LNCAP (cell line): ENCODE measurements at regions not wholly inside any gene's neighbourhood (a gene's known extent, or its start where the extent isn't known, plus 50 kb on each side); places are given as distances from the start of the nearest gene placed in this dataset.

ENCODE experiments used
- TF ChIP-seq, protein P1 (sequence below): fragments of 450-650 bp; IDR thresholded peaks from 2 replicates; pipeline ENCODE4 v1.5.1; 2017; ENCODE audit warnings: mild to moderate bottlenecking

DNA sequence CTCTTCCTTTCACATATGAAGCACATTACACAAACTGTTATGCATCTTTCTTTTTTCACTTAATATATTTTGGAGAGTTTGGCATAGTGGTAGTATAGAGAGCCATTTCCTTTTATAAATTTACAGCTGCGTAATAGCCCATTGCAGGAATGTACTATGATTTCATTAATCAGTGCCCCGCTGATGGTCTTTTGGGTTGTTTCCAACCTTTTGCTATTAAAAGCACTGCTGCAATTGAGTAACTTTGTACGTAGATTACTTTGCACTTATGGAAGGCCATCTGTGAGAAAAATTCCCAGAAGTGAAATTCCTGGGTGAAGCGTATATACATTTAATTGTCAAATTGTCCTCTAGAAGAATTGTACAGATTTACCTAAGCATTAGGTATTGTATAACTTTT is 565.3 kb upstream of the ZNF804A start:
- TF ChIP-seq, protein P1, sequence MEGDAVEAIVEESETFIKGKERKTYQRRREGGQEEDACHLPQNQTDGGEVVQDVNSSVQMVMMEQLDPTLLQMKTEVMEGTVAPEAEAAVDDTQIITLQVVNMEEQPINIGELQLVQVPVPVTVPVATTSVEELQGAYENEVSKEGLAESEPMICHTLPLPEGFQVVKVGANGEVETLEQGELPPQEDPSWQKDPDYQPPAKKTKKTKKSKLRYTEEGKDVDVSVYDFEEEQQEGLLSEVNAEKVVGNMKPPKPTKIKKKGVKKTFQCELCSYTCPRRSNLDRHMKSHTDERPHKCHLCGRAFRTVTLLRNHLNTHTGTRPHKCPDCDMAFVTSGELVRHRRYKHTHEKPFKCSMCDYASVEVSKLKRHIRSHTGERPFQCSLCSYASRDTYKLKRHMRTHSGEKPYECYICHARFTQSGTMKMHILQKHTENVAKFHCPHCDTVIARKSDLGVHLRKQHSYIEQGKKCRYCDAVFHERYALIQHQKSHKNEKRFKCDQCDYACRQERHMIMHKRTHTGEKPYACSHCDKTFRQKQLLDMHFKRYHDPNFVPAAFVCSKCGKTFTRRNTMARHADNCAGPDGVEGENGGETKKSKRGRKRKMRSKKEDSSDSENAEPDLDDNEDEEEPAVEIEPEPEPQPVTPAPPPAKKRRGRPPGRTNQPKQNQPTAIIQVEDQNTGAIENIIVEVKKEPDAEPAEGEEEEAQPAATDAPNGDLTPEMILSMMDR: no peak

GRCh38 chr2:184037273-184037672 is 561.1 kb upstream of the ZNF804A start:
- TF ChIP-seq, protein P1: no peak

DNA sequence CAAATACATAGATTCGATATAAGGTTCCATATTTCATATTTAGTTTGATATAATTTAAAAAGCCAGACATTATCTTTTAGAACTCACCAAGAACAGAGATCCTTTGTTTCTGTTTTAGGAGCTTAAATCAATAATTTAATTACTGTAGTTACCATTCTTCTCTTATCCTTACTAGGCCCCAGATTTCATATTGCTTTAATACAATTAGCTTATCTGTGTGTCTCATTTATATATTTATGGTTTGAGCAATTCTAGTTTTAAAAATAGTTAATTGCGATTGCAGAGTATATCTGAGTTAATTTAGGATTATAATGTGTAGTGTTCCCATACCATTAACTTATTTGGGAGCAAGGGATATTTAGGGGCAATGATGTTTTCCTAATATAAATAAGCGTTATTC is 558.8 kb upstream of the ZNF804A start:
- TF ChIP-seq, protein P1: no peak

- TF ChIP-seq, protein P1: no peak
These were observed 558.1 kb upstream of the ZNF804A start for GRCh38 chr2:184040230-184040629.

GRCh38 chr2:184041077-184041476 is 557.3 kb upstream of the ZNF804A start:
- TF ChIP-seq, protein P1: no peak

GRCh38 chr2:184041777-184042176 is 556.6 kb upstream of the ZNF804A start:
- TF ChIP-seq, protein P1: no peak

GRCh38 chr2:184047536-184047935 is 550.8 kb upstream of the ZNF804A start:
- TF ChIP-seq, protein P1: no peak

DNA sequence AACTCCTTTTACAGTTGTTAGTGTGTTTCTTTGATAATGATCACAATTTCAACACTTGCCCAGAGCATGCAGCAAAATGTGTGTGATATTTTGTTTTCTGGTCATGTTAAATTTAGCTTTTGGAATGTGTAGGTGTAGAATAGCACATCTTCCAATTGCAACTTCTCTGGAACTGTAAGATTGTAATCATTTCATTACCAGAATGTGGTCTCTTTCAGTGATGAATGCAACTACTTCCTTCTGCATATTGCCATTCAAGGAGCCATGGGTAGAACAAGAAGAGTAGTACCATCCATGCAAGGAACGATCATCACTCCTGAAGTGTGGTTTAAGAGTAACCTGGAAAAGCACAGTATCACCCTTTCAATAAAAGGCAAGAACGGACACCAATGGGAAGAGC is 548.8 kb upstream of the ZNF804A start:
- TF ChIP-seq, protein P1: no peak
